Thoracic aorta (tissue), 2 donors: ENCODE measurements at regions not wholly inside any gene's neighbourhood (a gene's known extent, or its start where the extent isn't known, plus 50 kb on each side); places are given as distances from the start of the nearest gene placed in this dataset.
A peak's percentile ranks its signal among the peaks of the same experiment; 100 is the strongest.

Source experiments
- ATAC-seq: fragments of 150-250 bp; one replicate; pipeline ENCODE4 v1.8.0; 2017; ENCODE audit warnings: low read depth; ENCODE audit not compliant: insufficient number of reproducible peaks, low FRiP score
- DNase-seq: peaks from one replicate; pipeline ENCODE4 v3.0.0-alpha.2; 2020; ENCODE audit warnings: low spot score
- H3K27ac ChIP-seq, 2 donors: fragments of 200-600 bp; sonication (generic); 1 replicate in 1 of 2; 2 replicates in 1 of 2; pipeline ENCODE4 v1.5.1; 2016; ENCODE audit warnings: mild to moderate bottlenecking in 2 of 2, moderate library complexity in 2 of 2
- H3K27me3 ChIP-seq: fragments of 200-600 bp; sonication (generic); replicated peaks from 2 replicates; pipeline ENCODE4 v1.6.0; 2016; ENCODE audit warnings: mild to moderate bottlenecking; ENCODE audit not compliant: insufficient read depth
- H3K36me3 ChIP-seq: fragments of 200-600 bp; sonication (generic); one replicate; pipeline ENCODE4 v1.5.1; 2016
- H3K4me1 ChIP-seq, 2 donors: fragments of 200-600 bp; sonication (generic); 1 replicate in 1 of 2; 2 replicates in 1 of 2; pipeline versions ENCODE4 v1.5.1 to v1.6.0; 2016; ENCODE audit warnings: low read depth in 2 of 2, mild to moderate bottlenecking in 1 of 2; ENCODE audit not compliant: control insufficient read depth in 1 of 2
- H3K4me3 ChIP-seq: fragments of 200-600 bp; sonication (generic); 2 replicates; pipeline ENCODE4 v1.5.1; 2016; ENCODE audit warnings: mild to moderate bottlenecking
- H3K9me3 ChIP-seq: fragments of 200-600 bp; sonication (generic); 2 replicates; pipeline ENCODE4 v1.5.1; 2016
- TF ChIP-seq, protein P1 (sequence below): fragments of 200-600 bp; sonication (generic); IDR thresholded peaks from one replicate; pipeline ENCODE4 v1.5.1; 2019; ENCODE audit warnings: antibody characterized with exemption

DNA sequence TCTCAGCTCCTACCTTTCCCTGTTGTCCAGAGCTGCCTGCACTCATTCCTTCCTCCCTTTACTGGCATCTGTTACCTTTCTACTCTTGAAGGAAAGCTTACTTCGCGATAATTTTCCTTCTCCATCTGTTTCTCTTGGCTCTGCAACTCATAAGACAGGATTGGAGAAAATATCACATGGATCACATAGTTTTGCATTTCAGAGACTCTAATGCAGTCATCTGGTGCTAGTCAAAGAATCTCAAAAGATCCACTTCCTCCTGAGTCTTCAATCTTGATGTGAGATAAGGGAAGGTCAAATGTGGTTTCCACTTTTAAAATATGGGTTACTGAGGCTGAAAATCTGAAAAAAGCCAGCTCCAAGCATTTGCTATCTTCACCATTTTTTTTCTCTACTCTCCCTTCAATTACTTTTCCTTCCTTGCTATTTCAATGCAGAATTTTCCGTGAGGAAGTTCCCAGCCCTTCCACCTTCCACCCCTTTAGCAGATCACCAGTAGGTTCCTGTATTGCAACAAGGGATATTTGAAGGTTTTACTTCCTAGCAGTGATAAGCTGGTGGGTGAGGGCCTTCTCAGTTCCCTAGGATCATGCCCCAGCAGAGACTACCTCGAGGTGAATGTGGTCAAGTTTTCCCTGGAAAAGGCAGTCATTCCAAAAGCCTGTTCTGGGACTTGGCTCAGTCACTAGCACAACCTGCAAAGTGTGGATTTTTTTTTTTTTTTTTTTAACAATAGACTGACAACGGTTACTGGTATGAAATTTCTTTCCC is 62.8 kb upstream of the LRRC1 start:
- H3K36me3 ChIP-seq: no peaks in the 10 kb centered on the region
- no peaks in the 10 kb centered on the region for H3K4me1 ChIP-seq
- H3K9me3 ChIP-seq: no peaks in the 10 kb centered on the region
- TF ChIP-seq, protein P1, sequence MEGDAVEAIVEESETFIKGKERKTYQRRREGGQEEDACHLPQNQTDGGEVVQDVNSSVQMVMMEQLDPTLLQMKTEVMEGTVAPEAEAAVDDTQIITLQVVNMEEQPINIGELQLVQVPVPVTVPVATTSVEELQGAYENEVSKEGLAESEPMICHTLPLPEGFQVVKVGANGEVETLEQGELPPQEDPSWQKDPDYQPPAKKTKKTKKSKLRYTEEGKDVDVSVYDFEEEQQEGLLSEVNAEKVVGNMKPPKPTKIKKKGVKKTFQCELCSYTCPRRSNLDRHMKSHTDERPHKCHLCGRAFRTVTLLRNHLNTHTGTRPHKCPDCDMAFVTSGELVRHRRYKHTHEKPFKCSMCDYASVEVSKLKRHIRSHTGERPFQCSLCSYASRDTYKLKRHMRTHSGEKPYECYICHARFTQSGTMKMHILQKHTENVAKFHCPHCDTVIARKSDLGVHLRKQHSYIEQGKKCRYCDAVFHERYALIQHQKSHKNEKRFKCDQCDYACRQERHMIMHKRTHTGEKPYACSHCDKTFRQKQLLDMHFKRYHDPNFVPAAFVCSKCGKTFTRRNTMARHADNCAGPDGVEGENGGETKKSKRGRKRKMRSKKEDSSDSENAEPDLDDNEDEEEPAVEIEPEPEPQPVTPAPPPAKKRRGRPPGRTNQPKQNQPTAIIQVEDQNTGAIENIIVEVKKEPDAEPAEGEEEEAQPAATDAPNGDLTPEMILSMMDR: no peak
- H3K4me3 ChIP-seq: no peak overlapping the region
- no peak for ATAC-seq
- no peaks in the 10 kb centered on the region for H3K27me3 ChIP-seq
- no peak for DNase-seq
- no peak overlapping the region for H3K27ac ChIP-seq

DNA sequence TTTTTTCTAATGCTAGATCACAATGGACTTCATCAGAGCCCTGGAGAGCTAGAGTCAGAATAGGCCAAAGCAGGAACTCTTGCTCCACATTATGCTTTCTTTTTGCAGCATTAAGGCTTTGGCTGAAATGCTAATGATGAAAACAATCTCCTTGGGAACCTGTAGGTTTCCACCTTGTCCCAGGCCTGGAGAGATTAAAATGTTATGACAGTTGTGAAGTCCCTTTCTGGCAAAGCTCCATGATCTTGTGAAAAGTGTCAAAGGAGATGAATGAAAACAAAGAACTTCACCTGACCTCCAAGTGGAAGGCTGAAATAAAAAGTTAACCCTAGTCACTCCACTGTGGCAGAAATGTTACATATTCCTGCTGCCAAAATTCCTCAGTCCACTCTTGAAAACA is 64.0 kb upstream of the LRRC1 start:
- H3K4me3 ChIP-seq: no peak overlapping the region
- H3K27me3 ChIP-seq: no peaks in the 10 kb centered on the region
- no peaks in the 10 kb centered on the region for H3K9me3 ChIP-seq
- H3K36me3 ChIP-seq: no peaks in the 10 kb centered on the region
- DNase-seq (no peak), ATAC-seq (no peak)
- H3K4me1 ChIP-seq: no peaks in the 10 kb centered on the region
- TF ChIP-seq, protein P1: no peak
- no peak overlapping the region for H3K27ac ChIP-seq

DNA sequence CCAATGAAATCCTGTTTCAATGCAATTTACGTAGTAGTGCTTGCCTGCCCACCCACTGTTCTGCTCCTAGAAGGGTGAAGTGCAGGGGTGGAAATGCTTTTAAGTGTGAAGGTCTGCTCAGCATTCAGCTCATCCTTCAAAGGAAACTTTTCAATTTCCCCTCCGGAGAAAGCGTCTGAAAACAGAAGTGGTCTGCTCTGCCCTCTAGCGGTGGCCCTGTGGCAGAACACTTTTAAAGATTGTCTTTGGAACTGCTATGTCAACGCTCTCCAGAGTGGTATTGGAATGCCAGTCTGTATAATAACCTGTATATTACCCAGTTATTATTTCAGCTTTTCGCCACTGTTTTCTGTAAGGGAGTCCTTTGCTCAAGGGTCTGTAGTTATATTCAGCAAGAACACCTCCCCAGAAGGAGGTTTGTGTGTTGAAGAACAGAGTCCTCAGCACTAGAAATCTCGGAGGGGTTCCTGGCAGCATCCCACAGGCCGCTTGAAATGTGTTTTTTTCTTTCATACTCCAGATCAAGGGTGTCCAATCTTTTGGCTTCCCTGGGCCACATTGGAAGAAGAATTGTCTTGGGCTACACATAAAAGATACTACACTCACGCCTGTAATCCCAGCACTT is 63.1 kb upstream of the KLHL31 start:
- H3K9me3 ChIP-seq: no peaks in the 10 kb centered on the region
- H3K4me1 ChIP-seq: no peaks in the 10 kb centered on the region
- DNase-seq (no peak), ATAC-seq (no peak)
- TF ChIP-seq, protein P1: peak; percentile 61
- H3K27ac ChIP-seq: no peak overlapping the region
- no peaks in the 10 kb centered on the region for H3K27me3 ChIP-seq
- peak overlapping the region; percentile 58 for H3K4me3 ChIP-seq
- no peaks in the 10 kb centered on the region for H3K36me3 ChIP-seq

DNA sequence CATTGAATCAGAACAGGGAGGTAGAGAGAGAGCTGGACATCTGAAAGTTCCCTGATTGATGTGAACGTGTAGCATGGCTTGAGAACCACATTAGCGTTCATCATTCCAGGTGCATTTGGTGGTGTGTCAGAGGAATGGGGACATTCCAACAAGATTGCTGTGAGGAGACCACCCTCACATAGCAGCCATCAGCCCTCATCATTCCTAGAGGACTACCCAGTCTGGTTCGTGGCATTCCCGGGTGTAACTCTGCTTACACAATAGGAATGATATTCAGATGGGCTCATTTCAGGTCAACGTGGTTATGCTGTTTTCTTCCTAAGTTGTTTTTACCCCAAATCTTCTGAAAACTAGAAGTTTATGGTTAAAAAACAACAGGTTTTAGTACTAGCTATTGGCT is 62.2 kb upstream of the KLHL31 start:
- ATAC-seq: no peak
- Histone ChIP-seq H3K27me3 (no peaks in the 10 kb centered on the region), H3K4me3 (no peak overlapping the region)

More for the DNA sequence above, 62.2 kb upstream of the KLHL31 start:
- Histone ChIP-seq H3K27ac (no peak overlapping the region), H3K36me3 (no peaks in the 10 kb centered on the region), H3K9me3 (no peaks in the 10 kb centered on the region), H3K4me1 (no peaks in the 10 kb centered on the region)
- DNase-seq: no peak
- TF ChIP-seq, protein P1: no peak
